C4-2B (cell line): ENCODE measurements at regions not wholly inside any gene's neighbourhood (a gene's known extent, or its start where the extent isn't known, plus 50 kb on each side); places are given as distances from the start of the nearest gene placed in this dataset.

Experiments
- CTCF ChIP-seq: fragments of 450-650 bp; conservative IDR thresholded peaks from 2 replicates; pipeline ENCODE4 v1.5.1; 2017; ENCODE audit warnings: mild to moderate bottlenecking
- ZFX ChIP-seq: fragments of 450-650 bp; IDR thresholded peaks from 2 replicates; pipeline ENCODE4 v1.6.1; 2017

DNA sequence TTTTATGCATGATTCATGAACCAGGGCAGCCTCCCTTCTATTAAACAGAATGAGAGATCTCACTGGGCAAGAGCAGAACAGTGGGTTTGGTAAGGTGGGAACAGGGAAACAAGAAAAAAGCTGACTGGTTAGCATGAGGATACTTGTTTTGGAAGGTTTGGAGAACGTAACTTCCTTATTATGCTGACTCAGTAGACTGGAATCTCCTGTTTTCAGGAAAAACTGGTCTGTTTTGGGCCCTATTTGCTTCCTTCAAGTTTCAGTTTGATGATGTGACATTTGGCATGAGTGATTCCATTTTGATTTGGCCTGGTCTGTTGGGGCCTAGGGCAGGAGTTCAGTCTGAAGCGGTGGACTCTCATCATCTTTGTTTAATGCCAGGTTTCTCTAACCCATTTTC lies 172.0 kb downstream of the MYLK4 start:
- TF ChIP-seq CTCF (no peak), ZFX (no peak)
